NOMO-1 treated with DMSO at 0.1 percent for 48 hours (cell line): ENCODE measurements at regions not wholly inside any gene's neighbourhood (a gene's known extent, or its start where the extent isn't known, plus 50 kb on each side); places are given as distances from the start of the nearest gene placed in this dataset.

ENCODE experiments used
- DNase-seq: peaks from one replicate; lab custom pipeline; 2025; ENCODE audit not compliant: unreplicated experiment; lab: John Stamatoyannopoulos, UW

DNA sequence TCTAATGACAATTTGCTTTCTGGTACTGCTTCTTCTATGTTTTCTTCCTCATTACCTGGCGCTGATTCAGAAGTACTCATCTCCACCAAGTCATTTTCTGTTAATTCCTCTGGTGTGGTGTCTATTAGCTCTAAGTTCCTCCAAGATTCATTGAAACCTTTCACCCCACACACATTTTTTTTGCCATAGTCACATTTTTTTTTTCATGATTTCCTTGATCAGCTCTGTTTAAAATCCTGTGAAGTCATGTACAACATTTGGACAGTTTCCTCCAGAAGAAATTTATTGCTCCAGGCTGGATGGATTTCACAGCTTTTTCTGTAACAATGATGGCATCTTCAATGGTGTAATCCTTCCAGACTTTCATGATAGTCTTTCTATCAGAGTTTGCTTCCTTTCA is 243.2 kb upstream of the VEPH1 start:
- no peak for DNase-seq

DNA sequence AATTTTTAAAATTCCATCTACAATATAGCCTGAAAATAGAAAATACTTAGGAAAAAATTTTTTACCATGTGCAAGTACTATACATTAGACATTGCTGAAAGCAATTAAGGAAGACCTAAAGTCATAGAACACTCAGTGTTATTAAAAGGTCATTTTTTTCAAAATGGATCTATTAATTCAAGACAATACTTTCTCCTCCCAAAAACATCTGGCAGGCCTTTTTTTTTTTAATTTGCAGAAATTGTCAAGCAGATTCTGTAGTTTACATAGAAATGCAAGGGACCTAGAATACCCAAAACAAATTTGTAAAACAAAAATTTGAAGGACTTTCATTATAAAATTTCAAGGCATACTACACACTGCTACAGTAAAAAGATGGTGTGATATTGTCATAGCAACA is 238.4 kb upstream of the VEPH1 start:
- no peak for DNase-seq

- DNase-seq: no peak
Measured at GRCh38 chr3:157738441-157738840, 235.2 kb upstream of the VEPH1 start.

GRCh38 chr3:157718800-157719199 is 215.6 kb upstream of the VEPH1 start:
- no peak for DNase-seq

GRCh38 chr3:157713101-157713500 is 209.9 kb upstream of the VEPH1 start:
- DNase-seq: no peak

DNA sequence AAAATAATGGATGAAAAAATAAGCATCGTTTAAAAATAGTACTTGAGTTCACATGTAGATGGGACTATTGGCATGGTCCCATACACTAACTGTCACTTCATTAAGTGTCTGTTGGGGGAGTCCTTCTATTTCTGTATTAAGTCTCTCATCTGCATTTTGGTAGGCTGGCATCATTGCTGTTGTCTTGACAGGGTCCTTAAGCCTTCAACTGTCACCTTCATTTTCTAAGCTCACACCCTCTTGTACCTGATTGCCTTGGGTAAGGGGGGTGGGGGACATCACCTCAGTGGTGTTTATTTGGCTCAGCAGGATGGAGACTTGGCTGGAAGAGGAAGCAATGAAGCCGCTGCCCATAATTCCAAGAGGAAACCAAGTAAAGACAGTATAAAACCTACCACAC is 202.0 kb upstream of the VEPH1 start:
- no peak for DNase-seq

DNA sequence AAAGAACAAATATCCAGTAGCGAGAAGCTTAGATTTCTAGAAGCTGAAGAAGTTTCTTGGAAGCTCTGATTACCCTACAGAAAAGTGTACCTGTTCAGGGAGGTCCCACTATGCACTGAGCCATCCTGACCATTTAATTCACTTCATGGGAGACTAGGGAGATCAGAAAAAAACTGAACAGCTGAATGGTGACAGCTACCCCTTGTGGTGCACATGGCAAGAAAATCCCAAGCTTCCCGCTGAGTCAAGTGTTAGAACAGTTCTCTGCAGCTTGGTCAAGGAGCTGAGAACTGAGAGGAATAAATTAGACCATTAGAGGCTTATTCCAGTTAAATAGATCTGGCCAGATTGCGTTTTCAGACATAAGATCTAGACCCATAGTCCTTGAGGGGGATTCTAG is 197.2 kb upstream of the VEPH1 start:
- no peak for DNase-seq

DNA sequence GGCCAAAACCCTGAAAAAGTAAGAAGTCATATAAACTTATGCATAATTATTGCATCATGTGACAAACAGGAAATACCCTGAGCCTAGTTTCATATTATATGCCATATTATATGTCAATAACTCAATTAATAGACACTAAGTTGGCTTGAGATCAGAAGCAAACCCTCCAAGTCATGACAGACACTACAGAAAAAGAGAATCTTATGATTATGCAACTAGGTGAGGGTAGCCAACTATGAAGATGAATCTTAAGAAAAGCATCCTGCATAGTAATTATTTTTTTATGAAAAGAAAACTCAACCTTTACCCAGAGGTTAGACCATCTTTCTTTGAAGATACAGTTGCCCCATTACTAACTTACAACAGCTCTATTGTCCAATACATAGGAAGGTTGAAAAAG is 192.4 kb upstream of the VEPH1 start:
- DNase-seq: no peak

DNA sequence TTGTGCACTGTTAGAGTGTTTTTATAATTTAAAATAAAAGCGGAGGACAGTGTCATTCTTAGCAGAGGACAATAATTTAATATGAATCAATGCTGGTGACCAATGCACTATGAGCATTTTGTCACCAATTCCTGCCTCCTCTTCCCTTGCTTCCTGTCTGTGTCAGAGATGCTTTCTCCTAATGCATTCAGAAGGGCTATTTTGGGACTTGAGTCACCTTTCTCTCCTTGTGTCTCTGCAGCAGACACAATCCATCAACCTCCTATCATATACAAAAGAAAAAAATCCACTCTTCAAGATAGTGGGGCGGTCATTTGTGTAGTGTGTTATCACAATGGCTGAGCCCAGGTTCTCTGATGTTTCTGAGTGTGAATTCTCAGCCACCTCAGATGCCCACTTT is 191.9 kb upstream of the VEPH1 start:
- DNase-seq: no peak

GRCh38 chr3:157693762-157694161 is 190.5 kb upstream of the VEPH1 start:
- DNase-seq: no peak

DNA sequence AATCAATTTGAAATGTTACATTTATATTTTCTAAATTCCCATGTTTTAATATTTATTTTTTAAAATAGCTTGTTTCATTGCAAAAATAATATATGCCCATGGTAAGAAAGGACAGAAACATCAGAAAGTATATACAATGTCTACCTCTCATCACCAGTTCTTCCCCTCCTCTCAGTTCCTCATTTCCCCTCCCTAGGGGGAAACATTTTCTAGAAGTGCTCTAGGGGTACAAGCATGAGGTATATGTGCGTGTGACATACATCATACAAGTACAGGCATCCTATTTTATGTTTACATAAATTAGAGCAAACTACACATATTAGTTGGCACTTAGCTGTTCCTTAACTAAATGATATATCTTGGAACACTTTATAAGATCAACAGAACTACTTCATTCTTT is 189.3 kb upstream of the VEPH1 start:
- no peak for DNase-seq

GRCh38 chr3:157683668-157684067 is 180.5 kb upstream of the VEPH1 start:
- DNase-seq: no peak

GRCh38 chr3:157672061-157672460 is 168.8 kb upstream of the VEPH1 start:
- DNase-seq: no peak

- DNase-seq: no peak
Measured at GRCh38 chr3:157671656-157672055, 168.4 kb upstream of the VEPH1 start.

GRCh38 chr3:157669416-157669815 is 166.2 kb upstream of the VEPH1 start:
- no peak for DNase-seq

GRCh38 chr3:157667493-157667892 is 164.3 kb upstream of the VEPH1 start:
- peak; percentile 21 for DNase-seq

DNA sequence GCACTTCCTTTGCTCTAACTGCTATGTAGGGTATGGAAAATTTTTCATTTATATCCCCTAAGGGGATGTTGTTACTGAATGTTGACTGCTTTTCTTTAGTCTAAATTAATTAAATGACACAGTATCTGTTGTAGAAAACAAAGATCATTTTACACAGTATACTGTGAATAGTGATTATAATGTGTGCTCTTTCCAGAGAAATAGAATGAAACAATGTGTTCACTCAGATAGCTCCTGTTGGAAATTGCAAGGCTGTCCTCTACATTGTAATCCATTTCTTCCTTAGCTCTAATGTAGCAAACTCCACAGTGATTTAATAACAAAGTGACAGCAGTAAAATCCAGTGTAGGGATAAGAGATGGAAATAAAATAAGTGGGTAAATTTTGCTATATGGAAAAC is 159.0 kb upstream of the VEPH1 start:
- DNase-seq: no peak

GRCh38 chr3:157660847-157661246 is 157.6 kb upstream of the VEPH1 start:
- DNase-seq: no peak

DNA sequence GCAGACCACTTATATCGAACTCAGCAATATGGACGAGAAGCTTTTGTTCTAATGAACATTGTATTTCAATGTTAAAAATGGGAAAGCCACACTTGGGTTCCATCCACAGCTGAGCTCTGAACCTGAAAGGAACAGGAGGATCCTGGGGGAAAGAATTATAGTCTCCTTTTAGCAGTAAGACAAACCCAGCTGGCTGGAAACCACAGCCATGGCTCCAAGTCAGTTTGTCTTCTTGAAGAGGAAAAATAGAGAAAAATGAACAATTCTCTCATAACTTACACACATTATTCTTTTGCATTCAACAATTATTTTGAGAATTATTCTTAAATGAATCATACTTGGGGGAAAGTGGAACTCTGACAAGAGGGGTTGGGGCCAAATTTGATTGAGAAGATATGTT is 149.2 kb upstream of the VEPH1 start:
- no peak for DNase-seq

GRCh38 chr3:157650699-157651098 is 147.5 kb upstream of the VEPH1 start:
- DNase-seq: no peak

- DNase-seq: no peak
Measured at GRCh38 chr3:157650172-157650571, 147.0 kb upstream of the VEPH1 start.

GRCh38 chr3:157649511-157649910 is 146.3 kb upstream of the VEPH1 start:
- no peak for DNase-seq

DNA sequence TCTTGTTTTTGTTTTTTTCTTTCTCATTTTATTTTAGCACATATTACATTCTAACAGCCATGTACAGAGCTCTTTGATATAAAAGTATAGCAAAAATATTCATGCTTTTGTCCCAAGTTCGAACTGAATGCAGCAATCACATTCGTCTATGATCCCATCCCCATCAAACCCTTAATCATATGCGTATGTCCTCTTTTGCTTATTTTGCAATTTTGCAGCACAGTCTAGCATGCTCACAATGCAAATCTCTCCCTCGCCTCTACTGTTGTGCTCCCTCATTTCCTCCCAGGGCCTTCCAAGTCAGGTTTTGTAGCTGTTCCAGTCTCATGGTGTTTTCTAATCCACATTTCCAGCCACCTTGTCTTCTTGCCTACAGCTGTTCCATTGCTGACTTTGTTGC is 144.6 kb upstream of the VEPH1 start:
- DNase-seq: no peak

GRCh38 chr3:157639756-157640426 is 136.7 kb upstream of the VEPH1 start:
- no peak for DNase-seq
